ENCODE measurements at regions not wholly inside any gene's neighbourhood (a gene's known extent, or its start where the extent isn't known, plus 50 kb on each side); places are given as distances from the start of the nearest gene placed in this dataset.

GRCh38 chr13:81636120-81636519 lies 1295.2 kb upstream of the SPRY2 start:
- no peak for DNase-seq
- intact Hi-C loops (cut with DNase I; ENCODE audit: low total_unique reads), result no loop called here

GRCh38 chr13:81615031-81615430 lies 1274.1 kb upstream of the SPRY2 start:
- H3K4me3 ChIP-seq, result no peak overlapping the region
- no peak overlapping the region for H3K27ac ChIP-seq
- H3K27me3 ChIP-seq, result no peaks in the 10 kb centered on the region
- intact Hi-C loops (cut with DNase I; ENCODE audit: low total_unique reads), result no loop called here
- no peaks in the 10 kb centered on the region for H3K4me1 ChIP-seq
- TF ChIP-seq POLR2A (IDR thresholded peaks at IDR 0.05) (no peak), CTCF (IDR thresholded peaks at IDR 0.05) (no peak)
- no peaks in the 10 kb centered on the region for H3K36me3 ChIP-seq
- no peaks in the 10 kb centered on the region for H3K9me3 ChIP-seq
- DNase-seq, result no peak

More at GRCh38 chr13:81636120-81636519, 1295.2 kb upstream of the SPRY2 start:
- TF ChIP-seq POLR2A (IDR thresholded peaks at IDR 0.05) (no peak), CTCF (IDR thresholded peaks at IDR 0.05) (no peak)
- no peaks in the 10 kb centered on the region for H3K9me3 ChIP-seq
- no peak overlapping the region for H3K27ac ChIP-seq
- no peak overlapping the region for H3K4me3 ChIP-seq
- no peaks in the 10 kb centered on the region for H3K4me1 ChIP-seq
- no peaks in the 10 kb centered on the region for H3K27me3 ChIP-seq
- no peaks in the 10 kb centered on the region for H3K36me3 ChIP-seq

GRCh38 chr13:81610644-81611043 lies 1269.7 kb upstream of the SPRY2 start:
- Histone ChIP-seq H3K27ac (no peak overlapping the region), H3K27me3 (no peaks in the 10 kb centered on the region), H3K4me3 (no peak overlapping the region), H3K9me3 (no peaks in the 10 kb centered on the region), H3K36me3 (no peaks in the 10 kb centered on the region), H3K4me1 (no peaks in the 10 kb centered on the region)
- no peak for DNase-seq
- TF ChIP-seq CTCF (IDR thresholded peaks at IDR 0.05), result no peak
- no peak for TF ChIP-seq POLR2A (IDR thresholded peaks at IDR 0.05)
- intact Hi-C loops (cut with DNase I; ENCODE audit: low total_unique reads), result no loop called here

- intact Hi-C loops (cut with DNase I; ENCODE audit: low total_unique reads), result no loop called here
- Histone ChIP-seq H3K27me3 (no peaks in the 10 kb centered on the region), H3K4me1 (no peaks in the 10 kb centered on the region), H3K4me3 (no peak overlapping the region), H3K27ac (no peak overlapping the region), H3K36me3 (no peaks in the 10 kb centered on the region), H3K9me3 (no peaks in the 10 kb centered on the region)
- DNase-seq, result no peak
- no peak for TF ChIP-seq CTCF (IDR thresholded peaks at IDR 0.05)
- no peak for TF ChIP-seq POLR2A (IDR thresholded peaks at IDR 0.05)
These were observed 1268.4 kb upstream of the SPRY2 start for GRCh38 chr13:81609335-81609734.

- no peaks in the 10 kb centered on the region for H3K9me3 ChIP-seq
- TF ChIP-seq POLR2A (IDR thresholded peaks at IDR 0.05), result no peak
- no peak for TF ChIP-seq CTCF (IDR thresholded peaks at IDR 0.05)
- DNase-seq, result no peak
- H3K4me3 ChIP-seq, result no peak overlapping the region
- intact Hi-C loops (cut with DNase I; ENCODE audit: low total_unique reads), result no loop called here
- H3K27ac ChIP-seq, result no peak overlapping the region
- no peaks in the 10 kb centered on the region for H3K27me3 ChIP-seq
- H3K4me1 ChIP-seq, result no peaks in the 10 kb centered on the region
- H3K36me3 ChIP-seq, result no peaks in the 10 kb centered on the region
These were observed 1265.1 kb upstream of the SPRY2 start for GRCh38 chr13:81606074-81606473.
